Endothelial cell (in vitro differentiated cells): ENCODE measurements at regions not wholly inside any gene's neighbourhood (a gene's known extent, or its start where the extent isn't known, plus 50 kb on each side); places are given as distances from the start of the nearest gene placed in this dataset.

ENCODE experiments used
- DNase-seq: peaks from one replicate; pipeline ENCODE4 v3.0.0; 2021; ENCODE audit warnings: low spot score
- H3K27ac Mint-ChIP-seq: one replicate; pipeline ENCODE4 v1.8.0; 2021; ENCODE audit warnings: mixed read lengths, inconsistent platforms; ENCODE audit not compliant: unreplicated experiment
- H3K27me3 Mint-ChIP-seq: one replicate; pipeline ENCODE4 v1.8.0; 2021; ENCODE audit warnings: mild to moderate bottlenecking, moderate library complexity, mixed read lengths, inconsistent platforms; ENCODE audit not compliant: unreplicated experiment
- H3K36me3 Mint-ChIP-seq: one replicate; pipeline ENCODE4 v1.8.0; 2021; ENCODE audit warnings: mild to moderate bottlenecking, low read depth, mixed read lengths, inconsistent platforms; ENCODE audit not compliant: unreplicated experiment
- H3K4me1 Mint-ChIP-seq: one replicate; pipeline ENCODE4 v1.8.0; 2021; ENCODE audit warnings: mild to moderate bottlenecking, mixed read lengths, inconsistent platforms; ENCODE audit not compliant: unreplicated experiment
- H3K4me3 Mint-ChIP-seq: one replicate; pipeline ENCODE4 v1.8.0; 2021; ENCODE audit warnings: mild to moderate bottlenecking, mixed read lengths, inconsistent platforms; ENCODE audit not compliant: unreplicated experiment
- H3K9me3 Mint-ChIP-seq: one replicate; pipeline ENCODE4 v1.8.0; 2021; ENCODE audit warnings: mixed read lengths, inconsistent platforms; ENCODE audit not compliant: unreplicated experiment
- TF ChIP-seq, protein P1 (sequence below): fragments of 200-600 bp; sonication (generic); IDR thresholded peaks from one replicate; pipeline ENCODE4 v1.5.0; 2021; ENCODE audit warnings: antibody characterized with exemption; ENCODE audit not compliant: unreplicated experiment

DNA sequence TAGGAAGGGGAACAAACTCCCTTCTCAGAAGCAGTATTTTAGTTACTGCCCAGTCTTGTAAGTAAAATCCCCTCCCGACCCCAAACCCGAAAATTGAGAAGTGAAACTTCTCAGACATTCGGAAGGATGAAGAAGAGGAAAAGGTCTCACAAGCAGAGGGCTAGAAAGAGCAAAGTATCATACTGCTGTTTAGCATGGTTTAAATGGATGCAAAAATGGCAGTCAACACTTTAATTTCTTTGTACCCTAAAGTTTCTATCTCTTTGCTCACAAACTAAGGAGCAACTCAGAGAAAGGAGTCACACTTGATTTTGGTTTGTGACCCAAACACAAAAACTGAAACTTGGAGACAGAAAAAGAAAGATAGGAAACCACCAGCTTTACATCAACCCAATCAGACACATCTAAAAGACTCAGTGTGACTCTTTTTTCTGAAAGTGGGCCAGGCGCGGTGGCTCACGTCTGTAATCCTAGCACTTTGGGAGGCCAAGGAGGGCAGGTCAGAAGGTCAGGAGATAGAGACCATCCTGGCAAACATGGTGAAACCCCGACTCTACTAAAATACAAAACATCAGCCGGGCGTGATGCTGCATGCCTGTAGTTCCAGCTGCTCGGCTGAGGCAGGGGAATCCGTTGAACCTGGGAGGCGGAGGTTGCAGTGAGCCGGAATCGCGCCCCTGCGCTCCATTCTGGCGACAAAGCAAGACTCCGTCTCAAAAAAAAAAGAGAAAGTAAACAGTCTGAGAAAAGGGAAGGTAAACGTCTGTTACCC is 63.2 kb upstream of the ATP11B start:
- Mint-ChIP-seq H3K27ac (no peak overlapping the region), H3K9me3 (no peaks in the 10 kb centered on the region), H3K4me1 (peaks cover 3% of the 10 kb centered on the region), H3K27me3 (peaks cover 3% of the 10 kb centered on the region), H3K36me3 (no peaks in the 10 kb centered on the region), H3K4me3 (no peak overlapping the region)
- no peak for DNase-seq
- TF ChIP-seq, protein P1, sequence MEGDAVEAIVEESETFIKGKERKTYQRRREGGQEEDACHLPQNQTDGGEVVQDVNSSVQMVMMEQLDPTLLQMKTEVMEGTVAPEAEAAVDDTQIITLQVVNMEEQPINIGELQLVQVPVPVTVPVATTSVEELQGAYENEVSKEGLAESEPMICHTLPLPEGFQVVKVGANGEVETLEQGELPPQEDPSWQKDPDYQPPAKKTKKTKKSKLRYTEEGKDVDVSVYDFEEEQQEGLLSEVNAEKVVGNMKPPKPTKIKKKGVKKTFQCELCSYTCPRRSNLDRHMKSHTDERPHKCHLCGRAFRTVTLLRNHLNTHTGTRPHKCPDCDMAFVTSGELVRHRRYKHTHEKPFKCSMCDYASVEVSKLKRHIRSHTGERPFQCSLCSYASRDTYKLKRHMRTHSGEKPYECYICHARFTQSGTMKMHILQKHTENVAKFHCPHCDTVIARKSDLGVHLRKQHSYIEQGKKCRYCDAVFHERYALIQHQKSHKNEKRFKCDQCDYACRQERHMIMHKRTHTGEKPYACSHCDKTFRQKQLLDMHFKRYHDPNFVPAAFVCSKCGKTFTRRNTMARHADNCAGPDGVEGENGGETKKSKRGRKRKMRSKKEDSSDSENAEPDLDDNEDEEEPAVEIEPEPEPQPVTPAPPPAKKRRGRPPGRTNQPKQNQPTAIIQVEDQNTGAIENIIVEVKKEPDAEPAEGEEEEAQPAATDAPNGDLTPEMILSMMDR: no peak

DNA sequence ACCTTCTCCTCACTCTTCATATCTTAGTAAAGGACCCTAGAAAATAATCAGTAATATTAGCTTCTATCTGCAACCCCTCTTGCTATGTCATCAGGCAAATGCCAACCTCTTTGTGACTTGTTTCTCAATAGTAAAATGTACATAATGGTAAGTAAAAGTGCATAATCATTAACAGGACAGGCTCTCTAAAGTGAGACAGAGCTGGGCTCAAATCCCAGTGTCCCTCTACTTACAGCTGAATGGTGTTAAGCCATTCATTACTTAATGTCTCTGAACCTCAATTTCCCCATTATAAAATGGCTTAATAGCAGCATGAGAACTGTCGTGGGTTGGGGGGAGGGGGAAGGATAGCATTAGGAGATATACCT is 62.6 kb upstream of the ATP11B start:
- no peak overlapping the region for H3K27ac Mint-ChIP-seq
- TF ChIP-seq, protein P1: no peak
- no peaks in the 10 kb centered on the region for H3K9me3 Mint-ChIP-seq

DNA sequence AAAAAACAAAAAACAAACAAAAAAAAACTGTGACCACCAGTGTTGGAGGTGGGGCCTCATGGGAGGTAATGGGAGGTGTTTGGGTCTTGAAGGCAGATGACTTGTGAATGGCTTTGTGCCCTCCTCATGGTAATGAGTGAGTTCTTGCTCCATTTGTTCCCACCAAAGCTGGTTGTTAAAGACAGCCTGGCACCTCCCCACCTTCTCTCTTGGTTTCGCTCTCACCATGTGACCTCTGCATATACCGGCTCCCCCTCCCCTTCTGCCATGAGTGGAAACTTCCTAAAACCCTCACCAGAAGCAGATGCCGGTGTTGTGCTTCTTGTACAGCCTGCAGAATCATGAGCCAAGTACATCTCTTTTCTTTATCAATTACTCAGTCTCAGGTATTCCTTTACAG is 61.5 kb upstream of the ATP11B start:
- TF ChIP-seq, protein P1: no peak
- Mint-ChIP-seq H3K27ac (no peak overlapping the region), H3K4me3 (no peak overlapping the region), H3K27me3 (peaks cover 3% of the 10 kb centered on the region), H3K36me3 (no peaks in the 10 kb centered on the region), H3K9me3 (no peaks in the 10 kb centered on the region), H3K4me1 (no peaks in the 10 kb centered on the region)
- no peak for DNase-seq

More for the DNA sequence above, 62.6 kb upstream of the ATP11B start:
- Mint-ChIP-seq H3K36me3 (no peaks in the 10 kb centered on the region), H3K27me3 (peaks cover 3% of the 10 kb centered on the region), H3K4me1 (peaks cover 3% of the 10 kb centered on the region), H3K4me3 (no peak overlapping the region)
- DNase-seq: no peak

DNA sequence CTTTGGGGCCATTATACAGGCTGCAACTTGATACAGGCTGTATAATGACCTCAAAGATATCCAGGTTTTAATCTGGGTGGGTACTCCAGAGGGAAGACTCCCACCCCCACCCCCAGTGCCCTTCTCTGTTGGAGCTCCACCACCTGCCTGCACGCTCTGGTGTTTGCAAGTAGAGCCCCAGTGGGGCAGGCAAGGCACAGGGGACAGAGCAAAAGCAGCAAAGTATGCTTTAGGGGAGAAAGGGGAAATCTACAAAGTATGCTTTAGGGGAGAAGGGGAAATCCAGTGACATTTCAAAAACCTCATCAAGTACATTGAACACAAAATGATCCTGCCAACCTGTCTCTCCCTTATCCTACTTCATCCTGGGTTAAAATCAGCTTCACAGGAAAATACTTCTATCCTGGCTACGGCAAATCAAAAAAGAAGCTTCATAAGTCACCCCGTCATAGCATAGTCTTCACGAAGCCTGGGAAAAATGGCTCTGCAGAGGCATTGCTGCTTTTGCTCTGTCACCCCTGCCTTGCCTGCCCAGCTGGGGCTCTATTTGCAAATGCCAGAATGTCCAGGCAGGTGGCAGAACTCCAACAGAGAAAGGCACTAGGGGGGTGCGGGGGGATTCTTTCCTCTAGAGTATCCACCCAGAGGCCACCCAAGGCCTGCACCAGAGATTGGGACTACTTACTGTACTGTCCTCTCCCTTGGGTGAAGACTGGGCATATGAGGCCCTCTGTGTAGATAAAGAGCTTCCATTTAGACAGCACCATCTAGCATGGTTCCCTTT is 60.9 kb upstream of the ATP11B start:
- Mint-ChIP-seq H3K9me3 (no peaks in the 10 kb centered on the region), H3K36me3 (no peaks in the 10 kb centered on the region), H3K27me3 (peaks cover 3% of the 10 kb centered on the region), H3K27ac (no peak overlapping the region), H3K4me3 (no peak overlapping the region), H3K4me1 (no peaks in the 10 kb centered on the region)
- no peak for DNase-seq
- TF ChIP-seq, protein P1: no peak

DNA sequence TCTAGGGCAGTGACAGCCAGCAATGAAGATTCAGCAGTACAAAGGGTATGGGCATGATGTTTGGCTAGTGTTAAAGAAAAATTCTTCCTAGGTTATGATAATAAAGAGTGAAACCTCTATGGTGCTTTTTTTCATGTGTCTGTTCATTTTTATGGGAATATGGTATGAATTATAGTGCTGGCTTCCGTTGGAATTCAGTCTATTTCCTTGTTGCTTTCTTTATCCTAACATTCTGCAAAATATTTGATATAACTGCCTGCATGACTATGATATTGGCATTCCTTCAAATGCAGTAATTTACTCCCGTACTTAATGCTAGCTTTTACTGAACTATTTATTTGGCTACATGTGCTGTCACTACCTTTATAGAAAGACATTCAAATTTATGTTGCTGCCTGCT is 57.6 kb upstream of the ATP11B start:
- Mint-ChIP-seq H3K4me1 (no peaks in the 10 kb centered on the region), H3K27me3 (peaks cover 1% of the 10 kb centered on the region), H3K9me3 (no peaks in the 10 kb centered on the region), H3K4me3 (no peak overlapping the region), H3K27ac (no peak overlapping the region), H3K36me3 (no peaks in the 10 kb centered on the region)
- TF ChIP-seq, protein P1: no peak
- no peak for DNase-seq
